COLO668 (cell line): ENCODE measurements at regions not wholly inside any gene's neighbourhood (a gene's known extent, or its start where the extent isn't known, plus 50 kb on each side); places are given as distances from the start of the nearest gene placed in this dataset.

Experiments
- DNase-seq: peaks from one replicate; lab custom pipeline; 2025; ENCODE audit not compliant: unreplicated experiment; lab: John Stamatoyannopoulos, UW

GRCh38 chr4:123869286-123870215 lies 473.0 kb downstream of the SPRY1 start:
- no peak for DNase-seq

GRCh38 chr4:123870216-123870876 lies 473.8 kb downstream of the SPRY1 start:
- no peak for DNase-seq

GRCh38 chr4:123871341-123871740 lies 474.7 kb downstream of the SPRY1 start:
- DNase-seq: no peak

- no peak for DNase-seq
Observed at GRCh38 chr4:123874063-123874462, 477.5 kb downstream of the SPRY1 start.

GRCh38 chr4:123876143-123876542 lies 479.5 kb downstream of the SPRY1 start:
- no peak for DNase-seq

- no peak for DNase-seq
Observed at GRCh38 chr4:123876671-123877101, 480.1 kb downstream of the SPRY1 start.

GRCh38 chr4:123877551-123877950 lies 481.0 kb downstream of the SPRY1 start:
- no peak for DNase-seq

GRCh38 chr4:123878976-123879375 lies 482.4 kb downstream of the SPRY1 start:
- no peak for DNase-seq

GRCh38 chr4:123880631-123881030 lies 484.0 kb downstream of the SPRY1 start:
- no peak for DNase-seq

- no peak for DNase-seq
Observed at GRCh38 chr4:123884922-123885321, 488.3 kb downstream of the SPRY1 start.

GRCh38 chr4:123889507-123889906 lies 492.9 kb downstream of the SPRY1 start:
- DNase-seq: no peak

GRCh38 chr4:123890889-123891288 lies 494.3 kb downstream of the SPRY1 start:
- no peak for DNase-seq

GRCh38 chr4:123891881-123892280 lies 495.3 kb downstream of the SPRY1 start:
- DNase-seq: no peak

- DNase-seq: no peak
Observed at GRCh38 chr4:123892368-123892976, 495.9 kb downstream of the SPRY1 start.

GRCh38 chr4:123893011-123893981 lies 496.7 kb downstream of the SPRY1 start:
- DNase-seq: no peak

- DNase-seq: no peak
Observed at GRCh38 chr4:123896446-123897071, 500.0 kb downstream of the SPRY1 start.

- no peak for DNase-seq
Observed at GRCh38 chr4:123898946-123899666, 502.5 kb downstream of the SPRY1 start.

- DNase-seq: no peak
Observed at GRCh38 chr4:123904882-123905281, 508.3 kb downstream of the SPRY1 start.

GRCh38 chr4:123913598-123913997 lies 517.0 kb downstream of the SPRY1 start:
- DNase-seq: no peak

GRCh38 chr4:123916821-123917220 lies 520.2 kb downstream of the SPRY1 start:
- no peak for DNase-seq
